HEK293 (cell line): ENCODE measurements at regions not wholly inside any gene's neighbourhood (a gene's known extent, or its start where the extent isn't known, plus 50 kb on each side); places are given as distances from the start of the nearest gene placed in this dataset.

ENCODE experiments used
- SETDB1 ChIP-seq: IDR thresholded peaks from one replicate; pipeline ENCODE4 v1.6.1; 2017; ENCODE audit warnings: mild to moderate bottlenecking, low read length, moderate library complexity, mixed read lengths; ENCODE audit not compliant: insufficient read length
- ZNF157 ChIP-seq: fragments of 450-650 bp; formaldehyde crosslinking; IDR thresholded peaks from 2 replicates; pipeline ENCODE4 v1.5.1; 2016; ENCODE audit warnings: missing biosample characterization, missing genetic modification characterization

DNA sequence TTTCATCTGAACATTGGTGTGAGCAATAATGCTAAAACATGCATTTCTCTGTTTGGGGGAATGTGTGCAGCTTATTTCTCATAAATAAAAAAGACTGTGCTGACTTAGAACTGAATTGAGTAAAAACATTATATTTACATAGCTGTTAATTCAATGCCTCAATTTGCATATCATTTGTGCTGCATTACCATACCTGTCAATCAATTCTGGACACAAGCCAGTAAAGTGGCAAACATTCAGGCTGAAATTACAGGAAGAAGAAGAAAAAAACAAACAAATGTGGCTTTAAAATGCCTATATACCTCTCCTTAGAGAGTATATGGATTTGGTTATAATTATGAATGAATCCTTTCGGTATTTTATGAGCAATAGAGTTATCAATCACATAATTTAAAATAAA, 380.1 kb upstream of the GBE1 start:
- TF ChIP-seq ZNF157 (tag by site-specific recombination) = no peak
- no peak for TF ChIP-seq SETDB1
